HG03159 (cell line): ENCODE measurements at regions not wholly inside any gene's neighbourhood (a gene's known extent, or its start where the extent isn't known, plus 50 kb on each side); places are given as distances from the start of the nearest gene placed in this dataset.
"Not testable (repeated sequence)": the region's sequence is repeated elsewhere in the genome, so short reads cannot be mapped to it uniquely, and the experiment has no call there.

Experiments
- ATAC-seq: cut with Tn5 transposase; IDR thresholded peaks from one replicate; pipeline ENCODE4 v1.9.1; 2021; ENCODE audit warnings: mild to moderate bottlenecking, moderate library complexity; ENCODE audit not compliant: unreplicated experiment

GRCh38 chr2:149686136-149687051 lies 98.8 kb upstream of the MMADHC start:
- no peak for ATAC-seq

GRCh38 chr2:149685401-149685800 lies 97.8 kb upstream of the MMADHC start:
- ATAC-seq, result not testable (repeated sequence)

GRCh38 chr2:149679286-149679685 lies 91.7 kb upstream of the MMADHC start:
- no peak for ATAC-seq

GRCh38 chr2:149677416-149677815 lies 89.8 kb upstream of the MMADHC start:
- ATAC-seq, result no peak

GRCh38 chr2:149670086-149670485 lies 82.5 kb upstream of the MMADHC start:
- ATAC-seq, result no peak

GRCh38 chr2:149666809-149667320 lies 79.3 kb upstream of the MMADHC start:
- ATAC-seq, result no peak

- no peak for ATAC-seq
Measured at GRCh38 chr2:149664896-149665295, 77.3 kb upstream of the MMADHC start.

GRCh38 chr2:149662556-149662955 lies 75.0 kb upstream of the MMADHC start:
- no peak for ATAC-seq

- no peak for ATAC-seq
Measured at GRCh38 chr2:149661844-149662243, 74.3 kb upstream of the MMADHC start.

- ATAC-seq, result no peak
Measured at GRCh38 chr2:149658553-149658952, 71.0 kb upstream of the MMADHC start.

GRCh38 chr2:149657401-149658040 lies 69.9 kb upstream of the MMADHC start:
- no peak for ATAC-seq

- ATAC-seq, result no peak
Measured at GRCh38 chr2:149656996-149657395, 69.4 kb upstream of the MMADHC start.

- no peak for ATAC-seq
Measured at GRCh38 chr2:149653831-149654445, 66.4 kb upstream of the MMADHC start.

GRCh38 chr2:149652926-149653325 lies 65.4 kb upstream of the MMADHC start:
- ATAC-seq, result no peak

GRCh38 chr2:149652526-149652925 lies 65.0 kb upstream of the MMADHC start:
- no peak for ATAC-seq

GRCh38 chr2:149651229-149651628 lies 63.7 kb upstream of the MMADHC start:
- ATAC-seq, result no peak

- ATAC-seq, result no peak
Measured at GRCh38 chr2:149650006-149650405, 62.4 kb upstream of the MMADHC start.

GRCh38 chr2:149648282-149649030 lies 60.9 kb upstream of the MMADHC start:
- no peak for ATAC-seq

- no peak for ATAC-seq
Measured at GRCh38 chr2:149645391-149645790, 57.8 kb upstream of the MMADHC start.
